PC-9 (cell line): ENCODE measurements at regions not wholly inside any gene's neighbourhood (a gene's known extent, or its start where the extent isn't known, plus 50 kb on each side); places are given as distances from the start of the nearest gene placed in this dataset.

Source experiments
- BruUV-seq: library from RNA; stranded (reverse); fragments of 400-500 nt; replicated peaks from 2 replicates; lab custom pipeline; 2021; lab: Mats Ljungman, UMichigan
- CTCF ChIA-PET: fragments of 300-600 bp; sonication (Branson Sonifier 250); formaldehyde crosslinking; loops from one replicate; lab custom pipeline; 2022; ENCODE audit warnings: antibody characterized with exemption; lab: Charles Lee
- POLR2A ChIA-PET: fragments of 300-600 bp; sonication (Branson Sonifier 250); formaldehyde crosslinking; loops from one replicate; lab custom pipeline; 2022; ENCODE audit warnings: antibody characterized with exemption; ENCODE audit not compliant: unreplicated experiment; lab: Charles Lee
- DNase-seq, 2 experiments: peaks; one replicate each; pipeline versions ENCODE4 v3.0.0 to v3.0.0-alpha.2; 2015 to 2022; ENCODE audit warnings: mixed read lengths in 1 of 2
- H2AFZ ChIP-seq: fragments of 200-600 bp; sonication (generic); 2 replicates; pipeline ENCODE4 v1.8.1; 2017; ENCODE audit warnings: antibody characterized with exemption
- H3F3A ChIP-seq: fragments of 200-600 bp; sonication (generic); 2 replicates; pipeline ENCODE4 v1.8.1; 2017; ENCODE audit warnings: antibody characterized with exemption, mild to moderate bottlenecking, low read depth; ENCODE audit not compliant: insufficient read depth
- H3K27ac ChIP-seq: fragments of 200-600 bp; sonication (generic); 2 replicates; pipeline ENCODE4 v1.6.1; 2016; ENCODE audit warnings: mixed run types
- H3K27me3 ChIP-seq: fragments of 200-600 bp; sonication (generic); 2 replicates; pipeline ENCODE4 v1.6.1; 2016; ENCODE audit warnings: low read depth, mixed run types; ENCODE audit not compliant: insufficient read depth
- H3K36me3 ChIP-seq: fragments of 200-600 bp; sonication (generic); 2 replicates; pipeline ENCODE4 v1.6.1; 2016; ENCODE audit warnings: low read depth, mixed run types
- H3K4me1 ChIP-seq: fragments of 200-600 bp; sonication (generic); replicated peaks from 2 replicates; pipeline ENCODE4 v1.6.1; 2016; ENCODE audit warnings: mixed run types; ENCODE audit not compliant: insufficient read depth
- H3K4me2 ChIP-seq: fragments of 200-600 bp; sonication (generic); 2 replicates; pipeline ENCODE4 v1.6.1; 2017; ENCODE audit warnings: mixed run types
- H3K4me3 ChIP-seq: fragments of 200-600 bp; sonication (generic); 2 replicates; pipeline ENCODE4 v1.6.1; 2016; ENCODE audit warnings: mixed run types
- H3K79me2 ChIP-seq: fragments of 200-600 bp; sonication (generic); 2 replicates; pipeline ENCODE4 v1.6.1; 2017; ENCODE audit warnings: low read depth, mixed run types
- H3K9me2 ChIP-seq: fragments of 200-600 bp; sonication (generic); 2 replicates; pipeline ENCODE4 v1.8.1; 2017; ENCODE audit warnings: mild to moderate bottlenecking; ENCODE audit not compliant: insufficient read depth
- H3K9me3 ChIP-seq: fragments of 200-600 bp; sonication (generic); 2 replicates; pipeline ENCODE4 v1.8.1; 2016; ENCODE audit warnings: low read depth; ENCODE audit not compliant: insufficient read depth
- H4K20me1 ChIP-seq: fragments of 200-600 bp; sonication (generic); 2 replicates; pipeline ENCODE4 v1.8.1; 2017; ENCODE audit not compliant: insufficient read depth
- EZH2 ChIP-seq: fragments of 200-600 bp; sonication (generic); IDR thresholded peaks from 2 replicates; pipeline ENCODE4 v1.8.0; 2017; ENCODE audit warnings: antibody characterized with exemption, low read depth
- intact Hi-C: fragments of 100-400 bp; cut with micrococcal nuclease; formaldehyde crosslinking; loops from one replicate; pipeline ENCODE4 v1.10.0; 2022; ENCODE audit not compliant: unreplicated experiment
- TF ChIP-seq, protein P1 (sequence below): fragments of 200-600 bp; sonication (generic); conservative IDR thresholded peaks from 2 replicates; pipeline ENCODE4 v1.6.1; 2017; ENCODE audit warnings: mixed run types, antibody characterized with exemption, mild to moderate bottlenecking, moderate library complexity

DNA sequence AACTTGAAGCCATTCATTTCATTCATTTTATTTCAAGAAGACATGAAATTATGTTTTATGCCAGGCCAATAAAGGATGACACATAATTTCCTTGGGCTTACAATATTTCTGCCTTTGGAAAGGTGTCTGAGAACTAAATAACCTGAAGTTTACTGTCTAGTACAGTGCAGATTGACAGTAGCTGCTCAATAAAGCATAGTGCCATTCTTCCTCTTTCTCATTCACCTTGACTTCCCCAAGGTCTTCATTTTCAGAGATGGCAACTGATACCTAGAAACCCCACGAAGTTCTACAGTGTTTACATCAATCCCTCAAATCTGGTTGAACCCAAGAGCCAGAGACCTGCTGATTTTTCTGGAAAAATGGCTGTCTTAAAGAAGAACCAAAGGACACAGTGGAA lies 144.3 kb upstream of the SYN3 start:
- peaks cover 78% of the 10 kb centered on the region for H3K27me3 ChIP-seq
- no peak for TF ChIP-seq EZH2
- TF ChIP-seq, protein P1, sequence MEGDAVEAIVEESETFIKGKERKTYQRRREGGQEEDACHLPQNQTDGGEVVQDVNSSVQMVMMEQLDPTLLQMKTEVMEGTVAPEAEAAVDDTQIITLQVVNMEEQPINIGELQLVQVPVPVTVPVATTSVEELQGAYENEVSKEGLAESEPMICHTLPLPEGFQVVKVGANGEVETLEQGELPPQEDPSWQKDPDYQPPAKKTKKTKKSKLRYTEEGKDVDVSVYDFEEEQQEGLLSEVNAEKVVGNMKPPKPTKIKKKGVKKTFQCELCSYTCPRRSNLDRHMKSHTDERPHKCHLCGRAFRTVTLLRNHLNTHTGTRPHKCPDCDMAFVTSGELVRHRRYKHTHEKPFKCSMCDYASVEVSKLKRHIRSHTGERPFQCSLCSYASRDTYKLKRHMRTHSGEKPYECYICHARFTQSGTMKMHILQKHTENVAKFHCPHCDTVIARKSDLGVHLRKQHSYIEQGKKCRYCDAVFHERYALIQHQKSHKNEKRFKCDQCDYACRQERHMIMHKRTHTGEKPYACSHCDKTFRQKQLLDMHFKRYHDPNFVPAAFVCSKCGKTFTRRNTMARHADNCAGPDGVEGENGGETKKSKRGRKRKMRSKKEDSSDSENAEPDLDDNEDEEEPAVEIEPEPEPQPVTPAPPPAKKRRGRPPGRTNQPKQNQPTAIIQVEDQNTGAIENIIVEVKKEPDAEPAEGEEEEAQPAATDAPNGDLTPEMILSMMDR = no peak

DNA sequence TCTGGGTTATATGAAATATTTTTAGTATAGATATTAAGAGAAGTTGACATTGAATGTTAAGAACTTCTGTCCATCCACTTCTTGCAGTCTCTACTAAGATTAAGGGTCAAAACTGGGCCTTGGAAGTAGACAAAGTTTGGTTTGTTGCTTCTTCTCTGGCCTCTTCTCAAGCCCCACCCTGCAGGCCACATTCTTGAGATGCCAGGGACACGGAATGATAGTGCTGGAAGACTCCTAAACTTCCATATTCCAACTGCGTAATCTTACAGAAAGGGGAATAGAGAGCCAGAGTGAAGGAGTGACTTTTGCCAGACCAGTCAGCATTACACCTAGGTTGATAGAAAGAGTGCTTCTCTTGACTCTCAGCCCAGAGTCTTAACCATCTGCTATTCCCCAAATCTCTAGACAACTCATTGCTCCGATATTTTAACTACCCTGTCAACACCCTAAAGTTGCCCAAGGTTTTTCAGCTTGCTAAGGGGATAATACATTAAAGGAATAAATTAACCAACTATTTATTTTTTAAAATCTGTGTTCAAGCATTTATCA lies 136.4 kb upstream of the SYN3 start:
- BruUV-seq = no TSS peak
- no peaks in the 10 kb centered on the region for H3K9me2 ChIP-seq
- TF ChIP-seq, protein P1 = no peak
- ChIA-PET CTCF (interaction anchor here (0.6 kb wide), 1 partner anchor 188 kb away, joined by 3 read pairs; no protein-coding TSS in a partner anchor), POLR2A (no interaction called here)
- no peaks in the 10 kb centered on the region for H3K79me2 ChIP-seq
- DNase-seq = no peak
- H3K4me1 ChIP-seq = no peaks in the 10 kb centered on the region
- no peaks in the 10 kb centered on the region for H3K36me3 ChIP-seq
- H3F3A ChIP-seq = no peaks in the 10 kb centered on the region
- H3K4me2 ChIP-seq = no peak overlapping the region
- intact Hi-C loops = no loop called here
- no peak overlapping the region for H3K27ac ChIP-seq
- peaks cover 75% of the 10 kb centered on the region for H3K27me3 ChIP-seq
- 0 out of 2 replicates have a peak, but pooled peaks cover 3% of the 10 kb centered on the region for H4K20me1 ChIP-seq
- no peak overlapping the region for H3K4me3 ChIP-seq
- no peaks in the 10 kb centered on the region for H3K9me3 ChIP-seq
- H2AFZ ChIP-seq = no peak overlapping the region

More for the DNA sequence above, 144.3 kb upstream of the SYN3 start:
- no peak overlapping the region for H3K27ac ChIP-seq
- BruUV-seq = no TSS peak
- POLR2A ChIA-PET = no interaction called here
- intact Hi-C loops = loop anchor here (2.0 to 10.0 kb wide), 3 partner anchors 185 to 1226 kb away; no protein-coding TSS in a partner anchor
- no peaks in the 10 kb centered on the region for H4K20me1 ChIP-seq
- H3K4me1 ChIP-seq = no peaks in the 10 kb centered on the region
- H3K9me3 ChIP-seq = no peaks in the 10 kb centered on the region
- no peak overlapping the region for H3K4me2 ChIP-seq
- H3K36me3 ChIP-seq = no peaks in the 10 kb centered on the region
- H3K4me3 ChIP-seq = no peak overlapping the region
- CTCF ChIA-PET = interaction anchor here (0.7 kb wide), 2 partner anchors 184 to 738 kb away, joined by 6 to 17 read pairs; no protein-coding TSS in a partner anchor
- DNase-seq = no peak
- no peaks in the 10 kb centered on the region for H3K79me2 ChIP-seq
- H3F3A ChIP-seq = no peaks in the 10 kb centered on the region
- no peaks in the 10 kb centered on the region for H3K9me2 ChIP-seq
- H2AFZ ChIP-seq = no peak overlapping the region

DNA sequence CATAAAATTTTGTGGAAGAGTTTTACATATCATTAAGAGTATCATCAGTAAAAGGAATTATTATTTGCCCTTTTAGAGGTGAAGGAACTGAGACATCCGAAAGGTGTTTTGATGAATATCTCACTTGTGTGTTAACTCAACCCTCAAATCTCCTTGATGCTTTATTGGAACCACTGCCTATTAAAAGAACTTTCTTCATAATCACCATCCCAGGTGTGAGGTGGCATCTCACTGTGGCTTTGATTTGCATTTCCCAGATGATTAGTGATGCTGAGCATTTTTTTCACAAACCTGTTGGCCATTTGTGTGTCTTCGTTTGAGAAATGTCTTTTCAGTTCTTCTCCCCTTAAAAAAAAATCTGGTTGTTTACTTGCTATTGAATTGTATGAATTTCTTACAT lies 134.0 kb upstream of the SYN3 start:
- H3K4me1 ChIP-seq = no peaks in the 10 kb centered on the region
- TF ChIP-seq EZH2 = no peak
- TF ChIP-seq, protein P1 = no peak
- H3K9me3 ChIP-seq = no peaks in the 10 kb centered on the region
- no peaks in the 10 kb centered on the region for H3K36me3 ChIP-seq
- peaks cover 63% of the 10 kb centered on the region for H3K27me3 ChIP-seq
- no peak overlapping the region for H2AFZ ChIP-seq
- POLR2A ChIA-PET = no interaction called here
- H3K4me2 ChIP-seq = no peak overlapping the region
- no peaks in the 10 kb centered on the region for H3F3A ChIP-seq
- H3K27ac ChIP-seq = no peak overlapping the region
- H3K79me2 ChIP-seq = no peaks in the 10 kb centered on the region
- 0 out of 2 replicates have a peak, but pooled peaks cover 3% of the 10 kb centered on the region for H4K20me1 ChIP-seq
- intact Hi-C loops = no loop called here
- no TSS peak for BruUV-seq
- CTCF ChIA-PET = no interaction called here
- H3K9me2 ChIP-seq = no peaks in the 10 kb centered on the region
- H3K4me3 ChIP-seq = no peak overlapping the region
- DNase-seq = no peak
